C4-2B (cell line): ENCODE measurements at regions not wholly inside any gene's neighbourhood (a gene's known extent, or its start where the extent isn't known, plus 50 kb on each side); places are given as distances from the start of the nearest gene placed in this dataset.

Experiments
- CTCF ChIP-seq: fragments of 450-650 bp; conservative IDR thresholded peaks from 2 replicates; pipeline ENCODE4 v1.5.1; 2017; ENCODE audit warnings: mild to moderate bottlenecking
- ZFX ChIP-seq: fragments of 450-650 bp; IDR thresholded peaks from 2 replicates; pipeline ENCODE4 v1.6.1; 2017

GRCh38 chr3:966341-966740, 126.5 kb upstream of the CNTN6 start:
- no peak for TF ChIP-seq CTCF
- TF ChIP-seq ZFX, result no peak
